Endodermal cell (in vitro differentiated cells): ENCODE measurements at regions not wholly inside any gene's neighbourhood (a gene's known extent, or its start where the extent isn't known, plus 50 kb on each side); places are given as distances from the start of the nearest gene placed in this dataset.

Source experiments
- DNase-seq: peaks from one replicate; pipeline ENCODE4 v3.0.0-alpha.2; 2017
- H3K27ac ChIP-seq: 2 replicates; pipeline ENCODE4 v1.5.1; 2013; ENCODE audit warnings: mild to moderate bottlenecking, low read depth, low read length, moderate library complexity
- H3K27me3 ChIP-seq: 2 replicates; pipeline ENCODE4 v1.6.1; 2013; ENCODE audit warnings: mild to moderate bottlenecking, low read length, moderate library complexity; ENCODE audit not compliant: insufficient read depth, control insufficient read depth, poor library complexity, severe bottlenecking
- H3K36me3 ChIP-seq: 2 replicates; pipeline ENCODE4 v1.7.0; 2013; ENCODE audit warnings: mild to moderate bottlenecking, low read length, moderate library complexity; ENCODE audit not compliant: control insufficient read depth, insufficient read depth
- H3K4me1 ChIP-seq: one replicate; pipeline ENCODE4 v1.7.0; 2013; ENCODE audit warnings: low read length; ENCODE audit not compliant: control insufficient read depth, insufficient read depth
- H3K4me3 ChIP-seq: 2 replicates; pipeline ENCODE4 v1.5.1; 2013; ENCODE audit warnings: mild to moderate bottlenecking, low read length, moderate library complexity
- H3K9ac ChIP-seq: 2 replicates; pipeline ENCODE4 v1.6.1; 2013; ENCODE audit warnings: mild to moderate bottlenecking, low read length, moderate library complexity; ENCODE audit not compliant: poor library complexity, severe bottlenecking; ENCODE audit errors: extremely low read depth
- H3K9me3 ChIP-seq: 2 replicates; pipeline ENCODE4 v1.6.1; 2013; ENCODE audit warnings: mild to moderate bottlenecking, low read length, moderate library complexity; ENCODE audit not compliant: control insufficient read depth
- H3K27ac Mint-ChIP-seq: 2 replicates; pipeline ENCODE4 v1.8.0; 2020; ENCODE audit warnings: mixed read lengths
- H3K27me3 Mint-ChIP-seq: 2 replicates; pipeline ENCODE4 v1.8.0; 2021; ENCODE audit warnings: mild to moderate bottlenecking, mixed read lengths; ENCODE audit not compliant: insufficient read depth
- H3K36me3 Mint-ChIP-seq: 2 replicates; pipeline ENCODE4 v1.8.0; 2020; ENCODE audit warnings: low read depth, mixed read lengths
- H3K4me1 Mint-ChIP-seq: 2 replicates; pipeline ENCODE4 v1.8.0; 2020; ENCODE audit warnings: mixed read lengths
- H3K4me3 Mint-ChIP-seq: 2 replicates; pipeline ENCODE4 v1.8.0; 2020; ENCODE audit warnings: mild to moderate bottlenecking, moderate library complexity, mixed read lengths
- H3K9me3 Mint-ChIP-seq: 2 replicates; pipeline ENCODE4 v1.8.0; 2020; ENCODE audit warnings: mild to moderate bottlenecking, mixed read lengths
- CTCF ChIP-seq: fragments of 200-600 bp; sonication (generic); conservative IDR thresholded peaks from 2 replicates; pipeline ENCODE4 v1.5.0; 2021; ENCODE audit warnings: antibody characterized with exemption, mild to moderate bottlenecking
- WGBS, 2 experiments: methylation state at CpG; one replicate each; pipeline versions ENCODE4 v1.1.5 to v1.1.7; 2013; ENCODE audit warnings: missing lambda C conversion rate in 2 of 2, mixed read lengths in 1 of 2; ENCODE audit not compliant: insufficient coverage in 1 of 2, insufficient read length in 1 of 2; 5-methylcytosine and 5-hydroxymethylcytosine counted together

- no peak for TF ChIP-seq CTCF
- H3K4me3 Mint-ChIP-seq = no peak overlapping the region
These were observed 240.5 kb downstream of the STIM2 start for GRCh38 chr4:27101126-27101525.

GRCh38 chr4:27101561-27101960, 240.9 kb downstream of the STIM2 start:
- no peak for TF ChIP-seq CTCF
- Mint-ChIP-seq H3K4me1 (peaks cover 28% of the 10 kb centered on the region), H3K36me3 (no peaks in the 10 kb centered on the region), H3K9me3 (no peaks in the 10 kb centered on the region), H3K27me3 (peaks cover 2% of the 10 kb centered on the region), H3K4me3 (no peak overlapping the region), H3K27ac (no peak overlapping the region)
- no peaks in the 10 kb centered on the region for H3K4me1 ChIP-seq
- no peak overlapping the region for H3K27ac ChIP-seq
- no peaks in the 10 kb centered on the region for H3K36me3 ChIP-seq
- H3K9me3 ChIP-seq = no peaks in the 10 kb centered on the region
- no peak overlapping the region for H3K4me3 ChIP-seq
- 74 to 90% methylated on average over 3 to 7 of the region's 7 CpGs for WGBS, 2 experiments
- no peak for DNase-seq
- H3K27me3 ChIP-seq = no peaks in the 10 kb centered on the region
- H3K9ac ChIP-seq = no peak overlapping the region

More at GRCh38 chr4:27101126-27101525, 240.5 kb downstream of the STIM2 start:
- 86 to 94% methylated on average over 8 to 9 of the region's 12 CpGs for WGBS, 2 experiments
- Histone ChIP-seq H3K4me1 (no peaks in the 10 kb centered on the region), H3K27me3 (no peaks in the 10 kb centered on the region), H3K36me3 (no peaks in the 10 kb centered on the region), H3K27ac (no peak overlapping the region), H3K4me3 (no peak overlapping the region), H3K9me3 (no peaks in the 10 kb centered on the region), H3K9ac (no peak overlapping the region)
- H3K9me3 Mint-ChIP-seq = no peaks in the 10 kb centered on the region
- peaks cover 31% of the 10 kb centered on the region for H3K4me1 Mint-ChIP-seq
- H3K27ac Mint-ChIP-seq = no peak overlapping the region
- peaks cover 2% of the 10 kb centered on the region for H3K27me3 Mint-ChIP-seq
- DNase-seq = peak; percentile 40
- no peaks in the 10 kb centered on the region for H3K36me3 Mint-ChIP-seq

- Histone ChIP-seq H3K4me3 (no peak overlapping the region), H3K9me3 (no peaks in the 10 kb centered on the region), H3K4me1 (no peaks in the 10 kb centered on the region), H3K27me3 (no peaks in the 10 kb centered on the region), H3K9ac (no peak overlapping the region), H3K36me3 (no peaks in the 10 kb centered on the region), H3K27ac (no peak overlapping the region)
- no peak for TF ChIP-seq CTCF
- peaks cover 7% of the 10 kb centered on the region for H3K4me1 Mint-ChIP-seq
- no peak overlapping the region for H3K27ac Mint-ChIP-seq
- no peak overlapping the region for H3K4me3 Mint-ChIP-seq
- peak; percentile 3 for DNase-seq
- no peaks in the 10 kb centered on the region for H3K36me3 Mint-ChIP-seq
- no peaks in the 10 kb centered on the region for H3K9me3 Mint-ChIP-seq
- H3K27me3 Mint-ChIP-seq = peaks cover 2% of the 10 kb centered on the region
- 90 to 100% methylated on average over 1 to 2 of the region's 3 CpGs for WGBS, 2 experiments
These were observed 251.0 kb downstream of the STIM2 start for GRCh38 chr4:27111627-27112026.
